Effector memory CD8-positive, alpha-beta T cell (primary cell): ENCODE measurements at regions not wholly inside any gene's neighbourhood (a gene's known extent, or its start where the extent isn't known, plus 50 kb on each side); places are given as distances from the start of the nearest gene placed in this dataset.

Source experiments
- ATAC-seq: fragments of 150-1000 bp; cut with Tn5 transposase; replicated peaks from 2 replicates; pipeline ENCODE4 v1.10.0; 2021; ENCODE audit warnings: mild to moderate bottlenecking, moderate library complexity
- DNase-seq, 3 experiments: peaks; one replicate each; pipeline ENCODE4 v3.0.0; 2021
- H3K27ac Mint-ChIP-seq, 2 donors: one replicate each; pipeline ENCODE4 v1.8.0; 2022; ENCODE audit warnings: mild to moderate bottlenecking in 2 of 2, mixed read lengths in 2 of 2, moderate library complexity in 2 of 2
- H3K27me3 Mint-ChIP-seq, 2 donors: one replicate each; pipeline ENCODE4 v1.8.0; 2022; ENCODE audit warnings: mixed read lengths in 2 of 2
- H3K36me3 Mint-ChIP-seq: one replicate; pipeline ENCODE4 v1.8.0; 2022; ENCODE audit warnings: mild to moderate bottlenecking, moderate library complexity, mixed read lengths; ENCODE audit not compliant: insufficient read depth
- H3K4me1 Mint-ChIP-seq, 2 donors: one replicate each; pipeline ENCODE4 v1.8.0; 2022; ENCODE audit warnings: low read depth in 2 of 2, mixed read lengths in 2 of 2
- H3K4me3 Mint-ChIP-seq, 2 donors: one replicate each; pipeline ENCODE4 v1.8.0; 2022; ENCODE audit warnings: mild to moderate bottlenecking in 2 of 2, mixed read lengths in 2 of 2, moderate library complexity in 2 of 2
- H3K9me3 Mint-ChIP-seq, 2 donors: one replicate each; pipeline ENCODE4 v1.8.0; 2022; ENCODE audit warnings: mixed read lengths in 2 of 2

DNA sequence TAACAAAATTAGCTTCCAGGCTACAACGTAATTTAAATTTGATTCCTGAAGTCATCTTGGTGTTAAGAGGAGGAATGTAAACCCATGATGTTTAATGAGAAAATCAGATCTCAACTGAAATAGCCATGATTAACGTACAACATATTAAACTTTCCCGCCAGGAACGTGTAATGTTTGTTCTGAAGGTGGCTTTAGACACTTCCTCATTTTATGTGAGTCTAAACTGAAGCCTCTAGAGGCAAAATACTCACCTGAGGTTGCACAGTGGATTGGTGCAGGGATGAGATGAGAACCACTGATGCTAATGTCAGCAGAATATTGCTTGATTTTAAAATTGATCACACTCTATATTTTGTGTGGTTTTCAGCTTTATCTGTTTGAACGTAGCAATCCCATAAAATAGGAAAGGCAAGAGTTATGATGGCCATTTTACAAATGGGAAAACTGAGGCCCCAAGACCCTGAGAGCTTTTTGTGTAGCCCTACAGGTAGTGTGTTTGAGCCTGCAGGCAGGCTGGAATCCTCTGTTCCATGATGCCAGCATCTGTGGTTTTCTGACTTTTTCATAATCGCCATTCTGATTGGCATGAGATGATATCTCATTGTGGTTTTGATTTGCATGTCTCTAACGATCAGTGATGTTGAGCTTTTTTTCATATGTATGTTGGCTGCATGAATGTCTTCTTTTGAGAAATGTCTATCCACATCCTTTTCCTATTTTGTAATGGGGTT, 243.7 kb upstream of the BMPER start:
- no peaks in the 10 kb centered on the region for H3K36me3 Mint-ChIP-seq
- H3K4me3 Mint-ChIP-seq = no peak overlapping the region
- H3K27ac Mint-ChIP-seq = no peak overlapping the region
- ATAC-seq (no peak), DNase-seq (no peak)
- no peaks in the 10 kb centered on the region for H3K9me3 Mint-ChIP-seq
- peaks cover 1 to 14% of the 10 kb centered on the region in 2 donors for H3K4me1 Mint-ChIP-seq
- H3K27me3 Mint-ChIP-seq = no peaks in the 10 kb centered on the region

DNA sequence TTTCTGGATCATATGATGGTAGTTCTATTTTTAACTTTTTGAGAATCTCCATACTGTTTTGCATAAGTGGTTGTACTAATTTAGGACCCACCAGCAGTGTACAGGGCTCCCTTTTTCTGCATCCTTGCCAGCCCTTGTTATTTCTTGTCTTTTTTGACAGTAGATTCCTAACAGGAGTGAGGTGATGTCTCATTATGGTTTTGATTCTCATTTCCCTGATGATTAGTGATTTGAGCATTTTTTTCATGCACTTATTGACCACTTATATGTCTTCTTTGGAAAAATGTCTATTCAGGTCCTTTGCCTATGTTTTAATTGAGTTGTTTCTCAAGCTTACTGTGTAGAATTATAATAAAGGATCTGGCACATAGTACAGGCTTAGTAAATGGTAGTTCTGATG, 238.8 kb upstream of the BMPER start:
- no peak overlapping the region for H3K27ac Mint-ChIP-seq
- no peaks in the 10 kb centered on the region for H3K9me3 Mint-ChIP-seq
- no peak overlapping the region for H3K4me3 Mint-ChIP-seq
- H3K27me3 Mint-ChIP-seq = no peaks in the 10 kb centered on the region
- peaks cover 0 to 11% of the 10 kb centered on the region in 2 donors for H3K4me1 Mint-ChIP-seq
- DNase-seq = no peak
- ATAC-seq = no peak
- H3K36me3 Mint-ChIP-seq = no peaks in the 10 kb centered on the region

DNA sequence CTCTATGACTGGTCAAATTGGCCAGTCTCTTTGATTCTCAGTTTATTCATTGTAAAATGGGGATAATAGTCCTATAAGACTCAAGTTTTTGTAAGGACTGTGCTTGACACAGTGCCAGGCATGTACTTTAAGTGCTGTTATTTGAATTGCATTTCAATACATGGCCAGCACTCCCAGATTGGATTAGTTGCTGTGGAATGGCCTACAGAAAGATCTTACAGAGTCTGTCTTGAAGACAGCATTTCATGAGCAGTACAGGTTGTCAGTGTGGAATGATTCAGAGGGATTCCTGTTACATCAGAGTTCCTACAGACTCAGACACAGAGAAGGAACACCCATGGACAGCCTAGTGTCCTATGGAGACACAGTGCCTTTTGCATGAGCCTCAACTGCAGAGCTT, 238.1 kb upstream of the BMPER start:
- DNase-seq = no peak
- ATAC-seq = no peak
- no peak overlapping the region for H3K4me3 Mint-ChIP-seq
- H3K36me3 Mint-ChIP-seq = no peaks in the 10 kb centered on the region
- peaks cover 0 to 10% of the 10 kb centered on the region in 2 donors for H3K4me1 Mint-ChIP-seq
- no peaks in the 10 kb centered on the region for H3K9me3 Mint-ChIP-seq
- no peaks in the 10 kb centered on the region for H3K27me3 Mint-ChIP-seq
- H3K27ac Mint-ChIP-seq = no peak overlapping the region

GRCh38 chr7:33669251-33669670, 236.1 kb upstream of the BMPER start:
- Mint-ChIP-seq H3K9me3 (no peaks in the 10 kb centered on the region), H3K4me1 (no peaks in the 10 kb centered on the region), H3K27ac (no peak overlapping the region), H3K4me3 (no peak overlapping the region), H3K27me3 (no peaks in the 10 kb centered on the region), H3K36me3 (no peaks in the 10 kb centered on the region)
- no peak for DNase-seq
- ATAC-seq = no peak

DNA sequence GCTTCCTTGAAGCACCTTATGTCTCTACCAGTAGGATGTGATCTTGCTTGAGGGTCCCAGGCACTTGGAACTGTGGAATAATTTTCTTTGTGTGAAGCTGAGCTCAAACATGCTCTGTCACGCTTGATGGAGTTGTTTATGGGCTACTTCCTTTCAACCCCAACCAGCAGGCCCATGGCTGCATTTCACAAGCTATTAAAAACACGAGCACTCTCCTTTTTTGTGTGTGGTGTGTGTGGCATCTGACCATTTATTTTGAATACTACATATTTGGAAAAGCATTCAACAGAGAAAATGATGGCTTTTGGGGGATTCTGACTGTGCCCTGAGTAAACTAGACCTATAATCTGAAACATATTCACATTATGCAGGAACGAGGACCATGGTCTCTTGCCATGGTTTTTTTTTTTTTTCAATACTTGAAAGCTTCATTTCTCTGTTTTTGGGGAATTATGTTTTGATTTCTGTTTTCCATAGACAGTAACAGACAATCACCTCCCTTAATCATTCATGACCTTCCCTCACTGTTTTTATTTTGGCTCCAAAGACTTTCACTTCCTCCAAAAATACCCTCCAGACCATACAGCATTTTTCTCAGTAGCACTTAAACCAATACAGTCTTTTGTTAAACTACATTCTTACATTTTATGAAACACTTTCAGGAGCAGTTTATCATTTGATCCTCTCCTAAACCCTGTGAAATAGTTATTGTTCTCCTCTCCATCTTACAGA, 233.6 kb upstream of the BMPER start:
- no peaks in the 10 kb centered on the region for H3K27me3 Mint-ChIP-seq
- no peak for ATAC-seq
- no peak overlapping the region for H3K27ac Mint-ChIP-seq
- no peaks in the 10 kb centered on the region for H3K9me3 Mint-ChIP-seq
- no peaks in the 10 kb centered on the region for H3K36me3 Mint-ChIP-seq
- no peak for DNase-seq
- no peak overlapping the region for H3K4me3 Mint-ChIP-seq
- H3K4me1 Mint-ChIP-seq = no peaks in the 10 kb centered on the region

- no peaks in the 10 kb centered on the region for H3K27me3 Mint-ChIP-seq
- H3K4me1 Mint-ChIP-seq = no peaks in the 10 kb centered on the region
- no peak for ATAC-seq
- no peak overlapping the region for H3K4me3 Mint-ChIP-seq
- no peaks in the 10 kb centered on the region for H3K36me3 Mint-ChIP-seq
- DNase-seq = no peak
- H3K27ac Mint-ChIP-seq = no peak overlapping the region
- no peaks in the 10 kb centered on the region for H3K9me3 Mint-ChIP-seq
These were observed 232.2 kb upstream of the BMPER start for GRCh38 chr7:33673029-33673700.

DNA sequence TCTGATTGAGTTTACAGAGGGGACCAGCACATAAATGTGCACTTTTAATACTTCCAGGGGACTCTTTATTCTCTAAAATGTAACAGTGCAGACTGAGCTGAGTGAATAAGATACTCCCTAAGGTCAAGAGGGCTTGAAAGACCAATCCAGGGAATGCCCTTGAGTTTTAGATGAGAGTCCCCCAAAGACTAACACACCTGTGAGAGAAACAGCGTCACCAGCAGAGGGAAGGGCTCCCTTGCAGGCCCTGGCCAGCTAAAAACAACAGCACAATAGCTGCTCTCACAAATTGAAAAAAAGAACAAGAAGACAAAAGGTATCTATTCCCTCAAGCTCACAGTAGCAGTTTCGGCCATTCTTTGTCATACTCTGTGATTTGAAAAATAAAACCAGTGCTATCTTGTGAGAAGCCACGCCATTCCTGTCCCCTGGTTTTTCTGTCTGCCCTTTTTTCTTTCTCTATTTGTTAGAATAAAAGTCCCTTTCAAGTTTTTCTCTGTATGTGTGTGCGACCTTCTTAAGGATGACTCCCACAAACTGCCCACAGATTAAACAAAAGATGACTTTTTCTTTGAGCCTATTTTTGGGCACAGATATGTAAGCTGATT, 230.4 kb upstream of the BMPER start:
- DNase-seq (no peak), ATAC-seq (no peak)
- Mint-ChIP-seq H3K27me3 (no peaks in the 10 kb centered on the region), H3K4me1 (no peaks in the 10 kb centered on the region), H3K36me3 (no peaks in the 10 kb centered on the region), H3K27ac (no peak overlapping the region), H3K9me3 (peaks cover 0 to 2% of the 10 kb centered on the region in 2 donors), H3K4me3 (no peak overlapping the region)

DNA sequence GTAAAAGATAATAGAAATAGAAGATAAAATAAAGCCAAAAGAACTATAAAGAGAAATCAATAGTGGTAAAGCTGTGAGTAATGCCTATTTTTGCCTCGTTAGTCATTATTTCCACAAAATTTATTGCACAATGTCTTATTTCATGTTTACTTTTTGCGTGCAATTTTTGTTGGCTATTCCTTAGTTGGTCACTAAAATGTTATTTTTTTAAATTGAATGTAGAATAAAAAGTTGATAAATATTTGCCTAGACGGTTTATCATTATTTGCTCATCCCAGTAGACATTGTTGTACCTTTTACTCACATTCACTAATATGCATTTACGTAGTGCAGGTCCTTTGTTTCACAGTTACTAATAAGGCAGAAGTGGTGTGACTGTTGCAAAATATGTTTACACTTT, 227.8 kb upstream of the BMPER start:
- DNase-seq (no peak), ATAC-seq (no peak)
- H3K27me3 Mint-ChIP-seq = no peaks in the 10 kb centered on the region
- H3K9me3 Mint-ChIP-seq = peaks cover 0 to 2% of the 10 kb centered on the region in 2 donors
- no peaks in the 10 kb centered on the region for H3K36me3 Mint-ChIP-seq
- no peak overlapping the region for H3K4me3 Mint-ChIP-seq
- no peak overlapping the region for H3K27ac Mint-ChIP-seq
- no peaks in the 10 kb centered on the region for H3K4me1 Mint-ChIP-seq

GRCh38 chr7:33678569-33679335, 226.6 kb upstream of the BMPER start:
- no peak for ATAC-seq
- no peak overlapping the region for H3K4me3 Mint-ChIP-seq
- H3K9me3 Mint-ChIP-seq = peaks cover 0 to 2% of the 10 kb centered on the region in 2 donors
- no peak overlapping the region for H3K27ac Mint-ChIP-seq
- H3K36me3 Mint-ChIP-seq = no peaks in the 10 kb centered on the region
- DNase-seq = no peak
- no peaks in the 10 kb centered on the region for H3K4me1 Mint-ChIP-seq
- no peaks in the 10 kb centered on the region for H3K27me3 Mint-ChIP-seq

- DNase-seq (no peak), ATAC-seq (no peak)
- no peaks in the 10 kb centered on the region for H3K27me3 Mint-ChIP-seq
- H3K36me3 Mint-ChIP-seq = no peaks in the 10 kb centered on the region
- H3K4me1 Mint-ChIP-seq = no peaks in the 10 kb centered on the region
- H3K4me3 Mint-ChIP-seq = no peak overlapping the region
- peaks cover 0 to 4% of the 10 kb centered on the region in 2 donors for H3K9me3 Mint-ChIP-seq
- H3K27ac Mint-ChIP-seq = no peak overlapping the region
These were observed 224.7 kb upstream of the BMPER start for GRCh38 chr7:33680682-33681081.

GRCh38 chr7:33685503-33685902, 219.8 kb upstream of the BMPER start:
- Mint-ChIP-seq H3K4me1 (no peaks in the 10 kb centered on the region), H3K27me3 (peaks cover 0 to 4% of the 10 kb centered on the region in 2 donors), H3K4me3 (no peak overlapping the region), H3K27ac (no peak overlapping the region), H3K36me3 (peaks cover 3% of the 10 kb centered on the region), H3K9me3 (peaks cover 2 to 4% of the 10 kb centered on the region in 2 donors)
- no peak for DNase-seq
- no peak for ATAC-seq

GRCh38 chr7:33685981-33686683, 219.2 kb upstream of the BMPER start:
- ATAC-seq (no peak), DNase-seq (no peak)
- peaks cover 3% of the 10 kb centered on the region for H3K36me3 Mint-ChIP-seq
- peaks cover 0 to 6% of the 10 kb centered on the region in 2 donors for H3K27me3 Mint-ChIP-seq
- H3K4me1 Mint-ChIP-seq = no peaks in the 10 kb centered on the region
- H3K4me3 Mint-ChIP-seq = no peak overlapping the region
- H3K27ac Mint-ChIP-seq = no peak overlapping the region
- peaks cover 7 to 8% of the 10 kb centered on the region in 2 donors for H3K9me3 Mint-ChIP-seq
